Stimulated activated CD4-positive, alpha-beta T cell treated with anti-CD3 and anti-CD28 coated beads, TNF-alpha, amount 100 ng/mL, for 1 hour (primary cell): ENCODE measurements at regions not wholly inside any gene's neighbourhood (a gene's known extent, or its start where the extent isn't known, plus 50 kb on each side); places are given as distances from the start of the nearest gene placed in this dataset.
"Not testable (repeated sequence)": the region's sequence is repeated elsewhere in the genome, so short reads cannot be mapped to it uniquely, and the experiment has no call there.

Experiments
- DNase-seq, 3 donors: peaks; one replicate each; pipeline ENCODE4 v3.0.0-alpha.2; 2020; ENCODE audit warnings: low read depth in 3 of 3, low spot score in 1 of 3

DNA sequence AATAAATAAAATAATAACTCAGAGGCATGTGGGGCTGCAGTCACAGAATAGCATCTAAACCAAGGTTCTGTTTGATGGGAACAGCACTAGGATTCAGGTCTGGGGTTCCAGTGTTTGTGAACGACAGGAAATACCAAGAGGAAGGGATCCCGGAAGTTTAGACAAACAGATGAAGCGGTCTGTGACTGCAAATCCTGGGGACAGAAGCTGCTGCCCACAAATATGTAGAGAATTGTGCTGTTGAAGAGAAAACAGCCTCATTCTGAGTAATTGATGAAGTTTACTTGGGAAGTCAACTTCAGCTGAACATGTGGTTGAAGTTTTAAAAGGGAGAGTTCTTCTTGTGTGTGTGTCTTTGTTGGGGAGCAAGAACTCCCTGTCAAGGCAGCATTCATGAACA lies 98.4 kb upstream of the TBX5 start:
- DNase-seq = no peak

- no peak for DNase-seq
These were observed 95.5 kb upstream of the TBX5 start for GRCh38 chr12:114501474-114501807.

- no peak for DNase-seq
These were observed 95.0 kb upstream of the TBX5 start for GRCh38 chr12:114500775-114501473.

- DNase-seq = no peak
These were observed 94.2 kb upstream of the TBX5 start for GRCh38 chr12:114500131-114500530.

GRCh38 chr12:114499338-114499737 lies 93.4 kb upstream of the TBX5 start:
- DNase-seq = no peak

DNA sequence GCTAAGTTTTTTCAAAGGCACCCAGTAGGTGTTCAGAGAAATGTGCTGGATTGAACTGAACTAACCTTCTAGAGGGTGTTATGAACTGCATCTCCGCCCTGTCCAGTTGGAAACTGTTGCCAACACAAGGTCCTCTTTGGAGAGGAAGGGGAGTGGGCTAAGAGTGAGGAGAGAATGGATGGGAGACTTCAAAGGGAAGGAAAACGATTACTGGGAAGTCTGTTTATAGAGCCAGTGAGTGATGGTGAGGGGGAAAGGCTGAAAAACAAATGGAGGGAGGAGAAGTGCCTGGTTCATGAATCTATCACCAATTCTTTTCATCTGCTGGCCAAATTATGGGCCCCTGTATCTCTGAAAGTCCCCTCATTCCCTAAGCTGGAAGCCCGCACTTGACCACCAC lies 86.0 kb upstream of the TBX5 start:
- no peak for DNase-seq

DNA sequence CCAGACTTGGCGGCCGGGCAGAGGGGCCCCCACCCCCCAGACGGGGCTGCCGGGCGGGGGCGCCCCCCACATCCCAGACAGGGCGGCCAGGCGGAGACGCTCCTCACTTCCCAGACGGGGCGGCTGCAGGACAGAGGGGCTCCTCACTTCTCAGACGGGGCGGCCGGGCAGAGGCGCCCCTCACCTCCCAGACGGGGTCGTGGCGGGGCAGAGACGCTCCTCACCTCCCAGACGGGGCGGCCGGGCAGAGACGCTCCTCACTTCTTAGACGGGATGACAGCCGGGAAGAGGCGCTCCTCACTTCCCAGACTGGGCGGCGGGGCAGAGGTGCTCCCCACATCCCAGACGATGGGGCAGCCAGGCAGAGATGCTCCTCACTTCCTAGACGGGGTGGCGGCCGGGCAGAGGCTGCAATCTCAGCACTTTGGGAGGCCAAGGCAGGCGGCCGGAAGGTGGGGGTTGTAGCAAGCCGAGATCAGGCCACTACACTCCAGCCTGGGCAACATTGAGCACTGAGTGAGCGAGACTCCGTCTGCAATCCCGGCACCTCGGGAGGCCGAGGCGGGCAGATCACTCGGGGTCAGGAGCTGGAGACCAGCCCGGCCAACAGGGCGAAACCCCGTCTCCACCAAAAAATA lies 79.0 kb upstream of the TBX5 start:
- DNase-seq = not testable (repeated sequence)

- DNase-seq = no peak
These were observed 78.1 kb upstream of the TBX5 start for GRCh38 chr12:114483996-114484395.

DNA sequence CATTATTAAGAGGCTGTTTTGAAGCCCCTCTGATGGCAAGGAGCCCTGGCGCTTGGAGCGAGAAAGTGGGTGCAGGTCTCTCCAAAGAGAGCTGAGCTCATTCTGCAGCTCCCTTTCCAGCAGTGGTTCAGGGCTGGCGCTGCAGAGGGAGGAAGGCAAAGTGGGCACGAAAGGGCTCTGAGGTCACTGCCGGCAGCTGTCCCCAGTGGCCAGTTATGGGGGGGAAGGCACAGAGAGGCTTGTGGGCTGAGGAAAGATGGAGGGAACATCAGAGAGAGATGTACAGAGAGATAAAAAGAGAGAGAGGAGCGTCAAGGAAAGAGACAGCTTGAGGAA lies 75.2 kb upstream of the TBX5 start:
- no peak for DNase-seq

DNA sequence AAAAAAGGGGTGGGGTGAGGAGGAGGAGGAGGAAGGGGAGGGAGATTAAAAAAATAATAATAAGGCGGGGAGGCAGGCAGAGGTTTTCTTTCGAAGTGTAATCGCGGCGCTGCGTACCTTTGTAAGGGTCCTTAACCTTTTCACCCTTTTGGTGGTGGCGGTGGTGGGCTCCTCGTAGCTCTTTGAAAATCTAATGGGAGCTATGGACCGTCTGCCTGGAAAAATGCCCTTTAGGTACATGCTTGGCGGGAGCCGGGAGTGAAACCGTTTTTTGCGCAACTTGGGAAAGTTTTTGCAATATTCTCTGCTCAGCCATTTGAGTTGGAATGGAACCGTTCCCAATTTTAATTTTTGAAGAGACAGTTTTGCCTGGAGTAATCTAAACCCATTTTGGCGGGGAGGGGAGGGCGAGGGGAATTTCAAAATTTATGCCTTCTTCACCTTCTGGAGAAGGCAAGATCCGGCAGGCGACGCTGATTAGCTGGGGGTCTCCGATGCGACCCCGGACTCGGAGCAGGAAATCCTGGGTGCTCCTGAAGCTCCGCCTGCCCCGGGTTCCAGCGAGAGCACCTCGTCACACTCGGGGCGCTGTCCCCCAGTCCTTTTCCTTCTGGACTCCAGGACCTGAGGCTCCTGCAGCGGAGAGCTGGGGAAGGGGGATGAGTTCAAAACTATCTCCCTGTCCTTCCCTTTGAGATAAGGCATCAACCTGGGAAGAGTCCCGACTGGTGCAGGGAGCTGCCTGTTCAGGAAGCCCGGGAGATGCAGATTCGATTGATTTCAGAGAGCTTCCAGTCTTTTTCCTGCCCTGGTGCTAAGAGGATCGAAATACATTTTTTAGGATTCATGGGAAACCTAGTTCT lies 74.6 kb upstream of the TBX5 start:
- no peak for DNase-seq

DNA sequence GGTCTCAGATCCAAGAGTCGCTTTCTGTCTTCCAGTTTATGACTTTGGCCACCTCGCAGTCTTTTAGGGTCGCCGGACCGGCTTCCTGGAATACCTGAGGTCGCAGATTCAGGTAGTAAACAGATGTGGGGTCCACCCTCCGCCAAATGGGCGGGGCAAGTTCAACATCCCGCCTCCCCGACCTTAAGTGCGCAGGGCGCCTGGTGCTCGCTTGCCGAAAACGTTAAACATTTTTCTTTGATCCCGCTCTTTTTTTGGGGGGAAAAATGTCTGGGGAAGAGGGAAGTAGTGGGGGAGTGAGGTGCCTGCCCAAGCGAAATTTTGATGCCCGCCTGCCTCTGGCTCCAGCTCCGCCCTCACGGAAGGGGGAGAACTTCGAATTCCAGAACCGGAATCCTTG lies 73.9 kb upstream of the TBX5 start:
- DNase-seq = no peak

- no peak for DNase-seq
These were observed 72.9 kb upstream of the TBX5 start for GRCh38 chr12:114478865-114479264.

- DNase-seq = no peak
These were observed 72.0 kb upstream of the TBX5 start for GRCh38 chr12:114477989-114478395.

DNA sequence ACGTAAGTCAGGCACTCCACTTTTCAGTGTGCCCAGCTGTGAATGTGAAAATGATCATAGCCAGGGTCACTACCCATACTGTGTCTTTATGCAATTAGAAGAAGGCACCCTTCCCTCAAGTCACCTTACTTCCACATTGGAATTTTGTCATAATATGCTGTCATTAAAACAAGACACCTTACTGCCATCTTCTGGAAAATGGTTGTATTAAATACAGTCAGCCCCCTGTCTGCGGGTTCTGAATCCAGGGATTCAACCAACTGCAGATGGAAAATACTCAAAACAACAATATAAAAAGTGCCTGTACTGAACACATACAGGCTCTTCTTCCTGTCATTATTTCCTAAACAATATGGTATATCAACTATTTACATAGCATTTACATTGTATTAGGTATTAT lies 70.2 kb upstream of the TBX5 start:
- DNase-seq = no peak

- DNase-seq = no peak
These were observed 67.8 kb upstream of the TBX5 start for GRCh38 chr12:114473717-114474116.

- DNase-seq = no peak
These were observed 67.1 kb upstream of the TBX5 start for GRCh38 chr12:114473018-114473417.

DNA sequence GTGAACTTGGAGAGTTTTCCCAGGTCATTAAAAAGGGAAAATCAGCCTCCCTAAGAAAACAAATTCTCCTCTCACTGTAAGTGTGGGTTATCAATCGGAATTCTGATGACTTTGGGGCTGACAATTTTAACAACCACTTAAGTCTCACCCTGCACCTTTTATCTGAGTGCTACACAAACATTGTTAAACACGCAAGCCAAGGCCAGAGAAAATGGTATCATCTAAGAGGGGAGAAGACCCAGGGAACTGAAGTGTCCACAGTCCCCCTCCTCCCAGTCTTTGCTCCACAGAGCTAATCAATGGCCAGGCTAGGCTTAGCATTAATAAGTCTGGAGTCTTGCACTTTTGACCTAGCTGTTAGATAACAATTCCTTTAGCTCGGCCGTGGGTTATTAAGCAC lies 51.7 kb upstream of the TBX5 start:
- DNase-seq = no peak
